HepG2 (cell line): ENCODE measurements at regions not wholly inside any gene's neighbourhood (a gene's known extent, or its start where the extent isn't known, plus 50 kb on each side); places are given as distances from the start of the nearest gene placed in this dataset.

Source experiments
- ATAC-seq: fragments of 200-7000 bp; cut with Tn5 transposase; 3 replicates; pipeline ENCODE4 v1.9.1; 2020; ENCODE audit warnings: mild to moderate bottlenecking, moderate library complexity
- BruUV-seq: library from RNA; stranded (reverse); fragments of 400-500 nt; replicated peaks from 2 replicates; lab custom pipeline; 2021; lab: Mats Ljungman, UMichigan
- CTCF ChIA-PET: fragments of 300-600 bp; formaldehyde crosslinking; extraction: SDS; loops from one replicate; lab custom pipeline; 2021; ENCODE audit warnings: low total read pairs, inconsistent platforms, low intra/inter-chr PET ratio; lab: Yijun Ruan, JAX
- POLR2A ChIA-PET: fragments of 350-600 bp; sonication (Branson Sonifier 250); formaldehyde crosslinking; loops from one replicate; lab custom pipeline; 2020; ENCODE audit warnings: antibody characterized with exemption, inconsistent platforms; lab: Yijun Ruan, JAX
- DNase-seq: peaks from one replicate; pipeline ENCODE4 v3.0.0-alpha.2; 2015; ENCODE audit warnings: low spot score
- FAIRE-seq: peaks from 3 replicates; lab custom pipeline; 2011; peaks lifted over from hg19 to GRCh38; lab: Jason Lieb, UNC
- H2AFZ ChIP-seq: one replicate; pipeline ENCODE4 v1.6.1; 2011; ENCODE audit warnings: low read length, inconsistent platforms
- H3K27ac ChIP-seq: fragments of 300-600 bp; 3 replicates; pipeline ENCODE4 v1.8.0; 2011; ENCODE audit warnings: mixed run types, mild to moderate bottlenecking, mixed read lengths, low read length, inconsistent platforms; ENCODE audit not compliant: insufficient read depth; ENCODE audit errors: extremely low read length
- H3K27me3 ChIP-seq, 2 experiments: fragments of 200-600 bp in 1 of 2; 2 replicates in 1 of 2; 3 replicates in 1 of 2; pipeline versions ENCODE4 v1.6.0 to v1.8.0; 2011; ENCODE audit warnings: low read length in 2 of 2, mild to moderate bottlenecking in 2 of 2, moderate library complexity in 2 of 2, inconsistent platforms in 1 of 2; ENCODE audit not compliant: insufficient read depth in 2 of 2, control insufficient read depth in 1 of 2
- H3K36me3 ChIP-seq, 2 experiments: fragments of 200-600 bp in 1 of 2; replicated peaks in 1 of 2; 2 replicates in 1 of 2; 3 replicates in 1 of 2; pipeline versions ENCODE4 v1.5.1 to v1.8.0; 2011; ENCODE audit warnings: low read length in 2 of 2, inconsistent platforms in 1 of 2; ENCODE audit not compliant: insufficient read depth in 2 of 2, control insufficient read depth in 1 of 2
- H3K4me1 ChIP-seq: 2 replicates; pipeline ENCODE4 v1.5.1; 2012; ENCODE audit warnings: low read length, inconsistent platforms; ENCODE audit not compliant: insufficient read depth
- H3K4me2 ChIP-seq: 2 replicates; pipeline ENCODE4 v1.6.0; 2011; ENCODE audit warnings: low read depth, low read length, inconsistent platforms
- H3K4me3 ChIP-seq, 3 experiments: fragments of 200-600 bp in 1 of 3; sonication (generic), shearing (Covaris generic) in 1 of 3; replicated peaks in 1 of 3; 2 replicates each; pipeline ENCODE4 v1.5.1; 2011 to 2016; ENCODE audit warnings: low read length in 3 of 3, inconsistent platforms in 2 of 3, low read depth in 2 of 3, mild to moderate bottlenecking in 2 of 3, control low read depth in 1 of 3, mixed read lengths in 1 of 3; ENCODE audit not compliant: insufficient read depth in 1 of 3
- H3K79me2 ChIP-seq: one replicate; pipeline ENCODE4 v1.6.1; 2011; ENCODE audit warnings: low read length, inconsistent platforms; ENCODE audit not compliant: insufficient read depth
- H3K9ac ChIP-seq: 2 replicates; pipeline ENCODE4 v1.6.0; 2011; ENCODE audit warnings: mild to moderate bottlenecking, low read depth, low read length, inconsistent platforms; ENCODE audit not compliant: insufficient read depth
- H3K9me3 ChIP-seq: 2 replicates; pipeline ENCODE4 v1.5.1; 2012; ENCODE audit warnings: mild to moderate bottlenecking, low read length
- H4K20me1 ChIP-seq: 2 replicates; pipeline ENCODE4 v1.6.0; 2011; ENCODE audit warnings: inconsistent platforms, mild to moderate bottlenecking, low read length, moderate library complexity; ENCODE audit not compliant: insufficient read depth
- GATAD1 ChIP-seq: IDR thresholded peaks from 2 replicates; pipeline ENCODE4 v1.6.1; 2016; ENCODE audit warnings: missing genetic modification reagents, missing compliant biosample characterization
- IKZF5 ChIP-seq: IDR thresholded peaks from 2 replicates; pipeline ENCODE4 v1.6.1; 2018; ENCODE audit warnings: missing genetic modification reagents, mild to moderate bottlenecking, missing compliant biosample characterization
- WGBS: methylation state at CpG from one replicate; pipeline ENCODE4 v1.1.6; 2017; ENCODE audit warnings: low lambda C conversion rate; 5-methylcytosine and 5-hydroxymethylcytosine counted together
- in situ Hi-C: cut with HindIII; loops from 2 replicates; pipeline ENCODE4 v1.10.0; 2017; ENCODE audit warnings: low pct_unique_long_range_greater_than_20kb; ENCODE audit not compliant: extremely low pct_ligation_motif_present
- intact Hi-C: fragments of 100-400 bp; cut with micrococcal nuclease; formaldehyde crosslinking; loops from one replicate; pipeline ENCODE4 v1.10.0; 2022; ENCODE audit not compliant: unreplicated experiment
- TF ChIP-seq, protein P1 (sequence below): sonication (generic); formaldehyde crosslinking; IDR thresholded peaks from 2 replicates; pipeline ENCODE4 v1.5.1; 2020; ENCODE audit warnings: mild to moderate bottlenecking, missing genetic modification reagents

GRCh38 chr9:22337261-22337660 lies 109.4 kb upstream of the DMRTA1 start:
- ATAC-seq (no peak), DNase-seq (no peak), FAIRE-seq (no peak)
- TF ChIP-seq IKZF5, result no peak
- TF ChIP-seq, protein P1, sequence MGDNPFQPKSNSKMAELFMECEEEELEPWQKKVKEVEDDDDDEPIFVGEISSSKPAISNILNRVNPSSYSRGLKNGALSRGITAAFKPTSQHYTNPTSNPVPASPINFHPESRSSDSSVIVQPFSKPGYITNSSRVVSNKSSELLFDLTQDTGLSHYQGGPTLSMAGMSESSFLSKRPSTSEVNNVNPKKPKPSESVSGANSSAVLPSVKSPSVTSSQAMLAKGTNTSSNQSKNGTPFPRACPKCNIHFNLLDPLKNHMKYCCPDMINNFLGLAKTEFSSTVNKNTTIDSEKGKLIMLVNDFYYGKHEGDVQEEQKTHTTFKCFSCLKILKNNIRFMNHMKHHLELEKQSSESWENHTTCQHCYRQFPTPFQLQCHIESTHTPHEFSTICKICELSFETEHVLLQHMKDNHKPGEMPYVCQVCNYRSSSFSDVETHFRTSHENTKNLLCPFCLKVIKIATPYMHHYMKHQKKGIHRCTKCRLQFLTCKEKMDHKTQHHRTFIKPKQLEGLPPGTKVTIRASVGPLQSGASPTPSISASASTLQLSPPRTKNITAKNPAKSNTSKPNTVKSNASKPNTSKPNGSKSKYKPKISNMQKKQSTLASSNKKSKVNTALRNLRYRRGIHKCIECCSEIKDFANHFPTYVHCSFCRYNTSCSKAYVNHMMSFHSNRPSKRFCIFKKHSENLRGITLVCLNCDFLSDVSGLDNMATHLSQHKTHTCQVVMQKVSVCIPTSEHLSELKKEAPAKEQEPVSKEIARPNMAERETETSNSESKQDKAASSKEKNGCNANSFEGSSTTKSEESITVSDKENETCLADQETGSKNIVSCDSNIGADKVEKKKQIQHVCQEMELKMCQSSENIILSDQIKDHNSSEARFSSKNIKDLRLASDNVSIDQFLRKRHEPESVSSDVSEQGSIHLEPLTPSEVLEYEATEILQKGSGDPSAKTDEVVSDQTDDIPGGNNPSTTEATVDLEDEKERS (CRISPR knock-in tag), result no peak
- no peak for TF ChIP-seq GATAD1
- WGBS, result 3% methylated on average over 1 of the region's 1 CpG
- Histone ChIP-seq H3K9me3 (no peaks in the 10 kb centered on the region), H3K4me3 (no peak overlapping the region), H2AFZ (no peak overlapping the region), H3K4me1 (no peaks in the 10 kb centered on the region), H3K27me3 (no peaks in the 10 kb centered on the region), H3K79me2 (no peaks in the 10 kb centered on the region), H4K20me1 (no peaks in the 10 kb centered on the region), H3K9ac (no peak overlapping the region), H3K4me2 (no peak overlapping the region), H3K36me3 (no peaks in the 10 kb centered on the region), H3K27ac (no peak overlapping the region)
- ChIA-PET CTCF (no interaction called here), POLR2A (no interaction called here)
- in situ Hi-C loops, result no loop called here
- intact Hi-C loops, result no loop called here
- BruUV-seq, result no TSS peak
